Activated naive CD8-positive, alpha-beta T cell treated with anti-CD3 and anti-CD28 coated beads for 36 hours (primary cell): ENCODE measurements at regions not wholly inside any gene's neighbourhood (a gene's known extent, or its start where the extent isn't known, plus 50 kb on each side); places are given as distances from the start of the nearest gene placed in this dataset.

Source experiments
- DNase-seq: peaks from one replicate; pipeline ENCODE4 v3.0.0; 2021
- H3K27ac Mint-ChIP-seq: one replicate; pipeline ENCODE4 v1.8.0; 2022; ENCODE audit warnings: mild to moderate bottlenecking, moderate library complexity, mixed read lengths
- H3K27me3 Mint-ChIP-seq: one replicate; pipeline ENCODE4 v1.8.0; 2022; ENCODE audit warnings: mild to moderate bottlenecking, mixed read lengths
- H3K36me3 Mint-ChIP-seq: one replicate; pipeline ENCODE4 v1.8.0; 2021; ENCODE audit warnings: mild to moderate bottlenecking, mixed read lengths
- H3K4me1 Mint-ChIP-seq: one replicate; pipeline ENCODE4 v1.8.0; 2021; ENCODE audit warnings: mixed read lengths
- H3K4me3 Mint-ChIP-seq: one replicate; pipeline ENCODE4 v1.8.0; 2022; ENCODE audit warnings: mild to moderate bottlenecking, moderate library complexity, mixed read lengths
- H3K9me3 Mint-ChIP-seq: one replicate; pipeline ENCODE4 v1.8.0; 2022; ENCODE audit warnings: mixed read lengths

DNA sequence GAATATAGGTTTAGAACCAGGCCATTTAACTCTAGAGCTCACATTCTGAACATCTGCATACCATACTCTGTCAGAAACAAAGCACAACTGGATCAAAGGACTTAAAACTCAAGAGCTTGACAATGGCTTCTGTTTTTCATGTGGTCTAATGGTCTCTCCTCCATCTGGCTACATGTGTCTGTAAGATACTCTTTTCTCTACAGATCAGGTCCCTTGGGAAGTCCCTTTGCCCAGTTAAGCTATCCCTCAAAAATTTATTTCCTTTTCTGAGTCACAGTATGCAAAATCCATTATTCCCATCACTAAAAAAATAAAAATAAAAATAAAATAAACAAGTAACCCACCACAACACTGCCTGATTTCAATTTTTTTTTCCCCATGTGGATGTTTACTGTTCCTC is 357.0 kb upstream of the PRMT6 start:
- peaks cover 2% of the 10 kb centered on the region for H3K9me3 Mint-ChIP-seq
- no peaks in the 10 kb centered on the region for H3K36me3 Mint-ChIP-seq
- no peaks in the 10 kb centered on the region for H3K27me3 Mint-ChIP-seq
- H3K4me3 Mint-ChIP-seq: no peak overlapping the region
- H3K4me1 Mint-ChIP-seq: no peaks in the 10 kb centered on the region
- H3K27ac Mint-ChIP-seq: no peak overlapping the region
- no peak for DNase-seq

GRCh38 chr1:106700211-106700610 is 356.3 kb upstream of the PRMT6 start:
- Mint-ChIP-seq H3K27me3 (no peaks in the 10 kb centered on the region), H3K4me1 (no peaks in the 10 kb centered on the region), H3K9me3 (peaks cover 2% of the 10 kb centered on the region), H3K4me3 (no peak overlapping the region), H3K27ac (no peak overlapping the region), H3K36me3 (no peaks in the 10 kb centered on the region)
- no peak for DNase-seq

GRCh38 chr1:106705971-106706370 is 350.5 kb upstream of the PRMT6 start:
- no peaks in the 10 kb centered on the region for H3K4me1 Mint-ChIP-seq
- H3K27me3 Mint-ChIP-seq: no peaks in the 10 kb centered on the region
- no peaks in the 10 kb centered on the region for H3K36me3 Mint-ChIP-seq
- H3K27ac Mint-ChIP-seq: no peak overlapping the region
- peaks cover 3% of the 10 kb centered on the region for H3K9me3 Mint-ChIP-seq
- H3K4me3 Mint-ChIP-seq: no peak overlapping the region
- no peak for DNase-seq

DNA sequence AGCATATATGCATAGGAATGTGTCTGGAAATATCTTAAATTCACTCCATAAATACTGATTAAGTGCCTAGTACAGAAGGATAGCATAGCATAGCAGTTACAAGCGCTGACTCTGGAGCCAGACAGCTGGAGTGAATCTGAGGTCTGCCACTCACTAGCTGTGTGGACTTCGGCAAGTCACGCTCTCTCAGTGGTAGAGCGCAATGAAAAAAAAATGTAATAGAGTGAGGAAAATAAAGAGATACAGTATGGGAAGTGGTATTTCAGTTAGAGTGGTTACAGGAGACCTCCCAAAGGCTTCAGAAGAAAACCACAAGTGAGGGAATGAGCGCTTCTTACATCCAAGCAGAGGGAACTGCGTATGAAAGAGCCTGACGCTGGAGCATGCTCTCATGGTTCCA is 338.9 kb upstream of the PRMT6 start:
- no peak overlapping the region for H3K27ac Mint-ChIP-seq
- H3K4me1 Mint-ChIP-seq: no peaks in the 10 kb centered on the region
- H3K9me3 Mint-ChIP-seq: peaks cover 1% of the 10 kb centered on the region
- no peak for DNase-seq
- no peak overlapping the region for H3K4me3 Mint-ChIP-seq
- no peaks in the 10 kb centered on the region for H3K36me3 Mint-ChIP-seq
- H3K27me3 Mint-ChIP-seq: no peaks in the 10 kb centered on the region

- Mint-ChIP-seq H3K4me1 (no peaks in the 10 kb centered on the region), H3K27me3 (no peaks in the 10 kb centered on the region), H3K36me3 (no peaks in the 10 kb centered on the region), H3K4me3 (no peak overlapping the region), H3K9me3 (peaks cover 4% of the 10 kb centered on the region), H3K27ac (no peak overlapping the region)
- DNase-seq: no peak
Measured at GRCh38 chr1:106721790-106722189, 334.7 kb upstream of the PRMT6 start.

DNA sequence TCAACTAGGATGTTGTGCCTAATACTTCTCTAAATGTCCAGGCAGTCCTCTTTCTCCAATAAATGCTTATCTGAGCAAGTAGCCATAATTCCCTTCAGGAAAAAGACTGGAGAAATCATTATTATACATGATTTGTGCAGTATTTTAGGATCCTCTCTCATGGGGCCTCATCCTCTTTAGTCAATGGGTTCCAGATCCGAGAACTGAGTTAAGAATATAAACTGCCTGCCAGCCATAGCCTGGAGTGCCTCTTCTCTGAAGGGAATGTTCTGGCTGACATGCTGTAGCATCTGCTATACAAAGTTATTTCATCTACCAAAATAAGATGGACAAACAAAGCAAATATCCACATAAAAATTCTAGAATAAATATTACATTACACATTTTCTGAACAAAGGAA is 334.0 kb upstream of the PRMT6 start:
- peaks cover 4% of the 10 kb centered on the region for H3K9me3 Mint-ChIP-seq
- no peak overlapping the region for H3K27ac Mint-ChIP-seq
- H3K4me1 Mint-ChIP-seq: no peaks in the 10 kb centered on the region
- H3K27me3 Mint-ChIP-seq: no peaks in the 10 kb centered on the region
- no peak overlapping the region for H3K4me3 Mint-ChIP-seq
- no peak for DNase-seq
- H3K36me3 Mint-ChIP-seq: no peaks in the 10 kb centered on the region

DNA sequence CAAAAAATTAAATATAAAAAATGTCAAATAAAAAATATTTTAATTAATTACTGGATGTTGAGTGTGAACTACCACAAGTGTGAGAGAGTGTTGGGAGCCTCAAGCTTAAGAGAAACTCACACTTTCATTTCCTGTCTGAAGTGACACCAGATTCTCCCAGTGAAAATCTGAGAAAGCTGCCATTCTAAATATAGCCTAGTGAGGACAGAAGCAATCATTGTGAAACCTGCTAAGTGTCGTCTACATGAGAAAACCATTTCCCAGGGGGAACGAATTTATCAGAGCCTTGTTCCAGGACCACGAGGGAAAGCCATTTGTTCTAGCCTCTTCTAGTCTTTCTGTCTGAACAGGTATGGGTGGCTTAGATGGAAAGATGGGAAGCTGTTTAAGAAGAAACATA is 329.3 kb upstream of the PRMT6 start:
- Mint-ChIP-seq H3K4me3 (no peak overlapping the region), H3K27me3 (no peaks in the 10 kb centered on the region), H3K36me3 (no peaks in the 10 kb centered on the region), H3K9me3 (peaks cover 4% of the 10 kb centered on the region), H3K27ac (no peak overlapping the region), H3K4me1 (no peaks in the 10 kb centered on the region)
- DNase-seq: no peak

GRCh38 chr1:106746448-106747085 is 309.9 kb upstream of the PRMT6 start:
- Mint-ChIP-seq H3K27me3 (no peaks in the 10 kb centered on the region), H3K27ac (no peak overlapping the region), H3K9me3 (no peaks in the 10 kb centered on the region), H3K4me1 (no peaks in the 10 kb centered on the region), H3K36me3 (no peaks in the 10 kb centered on the region), H3K4me3 (no peak overlapping the region)
- DNase-seq: no peak

- no peak for DNase-seq
- no peak overlapping the region for H3K27ac Mint-ChIP-seq
- H3K27me3 Mint-ChIP-seq: no peaks in the 10 kb centered on the region
- no peaks in the 10 kb centered on the region for H3K36me3 Mint-ChIP-seq
- no peak overlapping the region for H3K4me3 Mint-ChIP-seq
- H3K9me3 Mint-ChIP-seq: no peaks in the 10 kb centered on the region
- H3K4me1 Mint-ChIP-seq: no peaks in the 10 kb centered on the region
Measured at GRCh38 chr1:106747232-106747631, 309.2 kb upstream of the PRMT6 start.

DNA sequence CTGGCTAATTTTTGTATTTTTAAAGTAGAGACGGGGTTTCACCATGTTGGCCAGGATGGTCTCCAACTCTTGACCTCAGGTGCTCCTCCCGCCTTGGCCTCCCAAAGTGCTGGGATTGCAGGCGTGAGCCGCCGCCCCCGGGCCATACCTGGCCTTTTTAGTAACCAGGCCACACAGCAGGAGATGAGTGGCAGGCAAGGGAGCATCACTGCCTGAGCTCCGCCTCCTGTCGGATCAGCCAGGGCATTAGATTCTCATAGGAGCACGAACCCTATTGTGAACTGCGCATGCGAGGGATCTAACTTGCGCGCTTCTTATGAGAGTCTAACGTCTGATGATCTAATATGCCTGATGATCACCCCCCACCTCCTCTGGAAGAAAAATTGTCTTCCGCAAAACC is 308.7 kb upstream of the PRMT6 start:
- no peaks in the 10 kb centered on the region for H3K36me3 Mint-ChIP-seq
- DNase-seq: no peak
- H3K4me1 Mint-ChIP-seq: no peaks in the 10 kb centered on the region
- no peak overlapping the region for H3K4me3 Mint-ChIP-seq
- H3K27ac Mint-ChIP-seq: no peak overlapping the region
- H3K27me3 Mint-ChIP-seq: no peaks in the 10 kb centered on the region
- no peaks in the 10 kb centered on the region for H3K9me3 Mint-ChIP-seq

- no peak for DNase-seq
- H3K4me1 Mint-ChIP-seq: no peaks in the 10 kb centered on the region
- no peak overlapping the region for H3K4me3 Mint-ChIP-seq
- no peaks in the 10 kb centered on the region for H3K9me3 Mint-ChIP-seq
- no peaks in the 10 kb centered on the region for H3K27me3 Mint-ChIP-seq
- H3K27ac Mint-ChIP-seq: no peak overlapping the region
- no peaks in the 10 kb centered on the region for H3K36me3 Mint-ChIP-seq
Measured at GRCh38 chr1:106748606-106749005, 307.9 kb upstream of the PRMT6 start.

- no peak overlapping the region for H3K27ac Mint-ChIP-seq
- H3K36me3 Mint-ChIP-seq: no peaks in the 10 kb centered on the region
- DNase-seq: no peak
- H3K4me3 Mint-ChIP-seq: no peak overlapping the region
- H3K9me3 Mint-ChIP-seq: no peaks in the 10 kb centered on the region
- no peaks in the 10 kb centered on the region for H3K27me3 Mint-ChIP-seq
- no peaks in the 10 kb centered on the region for H3K4me1 Mint-ChIP-seq
Measured at GRCh38 chr1:106749491-106749890, 307.0 kb upstream of the PRMT6 start.

- no peaks in the 10 kb centered on the region for H3K9me3 Mint-ChIP-seq
- H3K4me3 Mint-ChIP-seq: no peak overlapping the region
- H3K27me3 Mint-ChIP-seq: no peaks in the 10 kb centered on the region
- no peaks in the 10 kb centered on the region for H3K36me3 Mint-ChIP-seq
- no peaks in the 10 kb centered on the region for H3K4me1 Mint-ChIP-seq
- H3K27ac Mint-ChIP-seq: no peak overlapping the region
- no peak for DNase-seq
Measured at GRCh38 chr1:106749906-106750305, 306.6 kb upstream of the PRMT6 start.

- H3K4me3 Mint-ChIP-seq: no peak overlapping the region
Measured at GRCh38 chr1:106751002-106751401, 305.5 kb upstream of the PRMT6 start.

DNA sequence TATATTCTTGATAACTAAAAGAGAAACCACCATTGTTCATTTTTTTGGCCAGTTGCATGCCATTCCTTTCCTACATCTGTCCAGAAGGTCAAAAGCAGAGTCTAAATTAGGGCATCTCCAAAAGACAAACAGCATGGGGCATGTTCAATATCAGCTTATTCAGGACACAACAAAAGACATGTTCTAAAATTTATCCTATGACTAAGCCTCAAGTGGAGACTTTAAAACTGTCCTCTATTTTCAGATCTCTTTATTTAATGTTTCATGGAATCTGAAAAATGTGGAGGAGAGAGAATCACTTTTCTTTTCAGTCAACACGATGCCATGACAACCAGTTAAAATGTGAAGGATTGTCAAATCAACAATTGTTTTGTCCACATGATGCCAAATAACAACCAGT is 303.4 kb upstream of the PRMT6 start:
- H3K4me1 Mint-ChIP-seq: no peaks in the 10 kb centered on the region
- no peak overlapping the region for H3K4me3 Mint-ChIP-seq
- no peaks in the 10 kb centered on the region for H3K27me3 Mint-ChIP-seq
- no peaks in the 10 kb centered on the region for H3K36me3 Mint-ChIP-seq
- H3K27ac Mint-ChIP-seq: no peak overlapping the region
- H3K9me3 Mint-ChIP-seq: no peaks in the 10 kb centered on the region
- DNase-seq: no peak

More at GRCh38 chr1:106751002-106751401, 305.5 kb upstream of the PRMT6 start:
- H3K27ac Mint-ChIP-seq: no peak overlapping the region
- no peaks in the 10 kb centered on the region for H3K36me3 Mint-ChIP-seq
- H3K4me1 Mint-ChIP-seq: no peaks in the 10 kb centered on the region
- no peaks in the 10 kb centered on the region for H3K9me3 Mint-ChIP-seq
- no peaks in the 10 kb centered on the region for H3K27me3 Mint-ChIP-seq
- no peak for DNase-seq

GRCh38 chr1:106754957-106755356 is 301.5 kb upstream of the PRMT6 start:
- no peak overlapping the region for H3K4me3 Mint-ChIP-seq
- H3K9me3 Mint-ChIP-seq: no peaks in the 10 kb centered on the region
- no peaks in the 10 kb centered on the region for H3K36me3 Mint-ChIP-seq
- no peaks in the 10 kb centered on the region for H3K4me1 Mint-ChIP-seq
- no peaks in the 10 kb centered on the region for H3K27me3 Mint-ChIP-seq
- no peak for DNase-seq
- H3K27ac Mint-ChIP-seq: no peak overlapping the region
